ENCODE measurements at regions not wholly inside any gene's neighbourhood (a gene's known extent, or its start where the extent isn't known, plus 50 kb on each side); places are given as distances from the start of the nearest gene placed in this dataset.

GRCh38 chr17:79396696-79397095 lies 214.2 kb downstream of the RBFOX3 start:
- no TSS peak for BruUV-seq (replicated peaks)
- POLR2A ChIA-PET (ENCODE audit: unreplicated experiment): no interaction called here
- Histone ChIP-seq H3K9me3 (ENCODE audit: low read length) (no peaks in the 10 kb centered on the region), H3K27ac (ENCODE audit: low read length) (no peak overlapping the region), H3K27me3 (ENCODE audit: low read length) (peaks cover 87% of the 10 kb centered on the region), H3F3A (ENCODE audit: low read length, unreplicated experiment) (no peaks in the 10 kb centered on the region), H3K9ac (ENCODE audit: low read length) (no peak overlapping the region), H3K4me2 (ENCODE audit: low read length) (no peak overlapping the region), H3K36me3 (ENCODE audit: low read depth, low read length) (no peaks in the 10 kb centered on the region), H3K4me3 (ENCODE audit: low read length) (no peak overlapping the region), H3K79me2 (ENCODE audit: low read length) (no peaks in the 10 kb centered on the region), H4K20me1 (ENCODE audit: low read length) (no peaks in the 10 kb centered on the region), H3K4me1 (ENCODE audit: insufficient read depth, low read length) (peaks cover 5% of the 10 kb centered on the region; the same call in 1 of the 2 replicates), H2AFZ (ENCODE audit: low read length) (no peak overlapping the region), H3K9me2 (replicated peaks; ENCODE audit: low read length) (no peaks in the 10 kb centered on the region)
- no peak for DNase-seq
- CTCF ChIA-PET: no interaction called here
- no peak for ATAC-seq
- TF ChIP-seq CTCF (conservative IDR thresholded peaks at IDR 0.05; ENCODE audit: low read depth, low read length): no peak
- TF ChIP-seq EZH2phosphoT487 (IDR thresholded peaks at IDR 0.05; ENCODE audit: borderline replicate concordance, low read length): no peak
- no peak for TF ChIP-seq EZH2 (IDR thresholded peaks at IDR 0.05; ENCODE audit: low read length, unreplicated experiment)
- intact Hi-C loops (cut with micrococcal nuclease): no loop called here

- ATAC-seq (no peak), DNase-seq (no peak)
- Histone ChIP-seq H3K27me3 (ENCODE audit: low read length) (peaks cover 94% of the 10 kb centered on the region), H3K9me2 (replicated peaks; ENCODE audit: low read length) (no peaks in the 10 kb centered on the region), H3K4me3 (ENCODE audit: low read length) (no peak overlapping the region), H3K9ac (ENCODE audit: low read length) (no peak overlapping the region), H3K4me1 (ENCODE audit: insufficient read depth, low read length) (0 out of 2 replicates have a peak, but pooled peaks cover under 1% of the 10 kb centered on the region), H3K4me2 (ENCODE audit: low read length) (no peak overlapping the region), H3F3A (ENCODE audit: low read length, unreplicated experiment) (no peaks in the 10 kb centered on the region), H3K27ac (ENCODE audit: low read length) (no peak overlapping the region), H4K20me1 (ENCODE audit: low read length) (no peaks in the 10 kb centered on the region), H2AFZ (ENCODE audit: low read length) (no peak overlapping the region), H3K36me3 (ENCODE audit: low read depth, low read length) (no peaks in the 10 kb centered on the region), H3K9me3 (ENCODE audit: low read length) (no peaks in the 10 kb centered on the region), H3K79me2 (ENCODE audit: low read length) (no peaks in the 10 kb centered on the region)
- no TSS peak for BruUV-seq (replicated peaks)
- intact Hi-C loops (cut with micrococcal nuclease): no loop called here
- ChIA-PET CTCF (interaction anchor here (0.8 kb wide), 1 partner anchor 350 kb away, joined by 3 read pairs; no protein-coding TSS in a partner anchor), POLR2A (ENCODE audit: unreplicated experiment) (no interaction called here)
- no peak for TF ChIP-seq EZH2 (IDR thresholded peaks at IDR 0.05; ENCODE audit: low read length, unreplicated experiment)
- TF ChIP-seq CTCF (conservative IDR thresholded peaks at IDR 0.05; ENCODE audit: low read depth, low read length): no peak
- TF ChIP-seq EZH2phosphoT487 (IDR thresholded peaks at IDR 0.05; ENCODE audit: borderline replicate concordance, low read length): no peak
Measured at GRCh38 chr17:79395545-79395944, 215.3 kb downstream of the RBFOX3 start.

DNA sequence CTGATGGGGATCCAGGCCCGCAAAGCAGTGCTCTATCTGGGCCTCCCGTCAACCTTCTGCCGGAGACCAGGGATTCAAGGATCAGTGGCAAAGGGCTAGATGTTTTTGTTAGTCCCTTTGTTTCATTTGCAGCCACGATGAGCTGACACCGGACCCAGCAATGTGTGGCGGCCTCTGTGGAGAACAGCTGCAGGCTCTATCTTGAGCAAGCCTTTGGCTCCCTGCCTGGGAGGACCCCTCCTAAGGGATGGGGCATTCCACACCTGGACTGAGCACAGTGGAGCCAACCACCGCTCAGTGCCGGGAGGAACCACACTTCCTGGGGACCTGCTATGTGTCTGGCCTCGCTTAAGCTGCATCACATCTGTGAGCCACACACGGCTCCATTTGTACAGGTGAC lies 215.8 kb downstream of the RBFOX3 start:
- H3K79me2 ChIP-seq (ENCODE audit: low read length): no peaks in the 10 kb centered on the region
- no TSS peak for BruUV-seq (replicated peaks)
- no peak for TF ChIP-seq EZH2 (IDR thresholded peaks at IDR 0.05; ENCODE audit: low read length, unreplicated experiment)
- no peak for TF ChIP-seq CTCF (conservative IDR thresholded peaks at IDR 0.05; ENCODE audit: low read depth, low read length)
- no peak for TF ChIP-seq EZH2phosphoT487 (IDR thresholded peaks at IDR 0.05; ENCODE audit: borderline replicate concordance, low read length)
- no peaks in the 10 kb centered on the region for H3K9me2 ChIP-seq (replicated peaks; ENCODE audit: low read length)
- intact Hi-C loops (cut with micrococcal nuclease): no loop called here
- no peak overlapping the region for H2AFZ ChIP-seq (ENCODE audit: low read length)
- H3K27ac ChIP-seq (ENCODE audit: low read length): no peak overlapping the region
- no peaks in the 10 kb centered on the region for H3F3A ChIP-seq (ENCODE audit: low read length, unreplicated experiment)
- H3K9ac ChIP-seq (ENCODE audit: low read length): no peak overlapping the region
- no peaks in the 10 kb centered on the region for H3K4me1 ChIP-seq (ENCODE audit: insufficient read depth, low read length)
- DNase-seq (no peak), ATAC-seq (no peak)
- ChIA-PET POLR2A (ENCODE audit: unreplicated experiment) (interaction anchor here (0.5 kb wide), 1 partner anchor 158 kb away, joined by 4 read pairs; no protein-coding TSS in a partner anchor), CTCF (interaction anchor here (0.8 kb wide), 1 partner anchor 349 kb away, joined by 3 read pairs; no protein-coding TSS in a partner anchor)
- no peak overlapping the region for H3K4me2 ChIP-seq (ENCODE audit: low read length)
- H4K20me1 ChIP-seq (ENCODE audit: low read length): no peaks in the 10 kb centered on the region
- peaks cover 94% of the 10 kb centered on the region for H3K27me3 ChIP-seq (ENCODE audit: low read length)
- no peak overlapping the region for H3K4me3 ChIP-seq (ENCODE audit: low read length)
- H3K36me3 ChIP-seq (ENCODE audit: low read depth, low read length): no peaks in the 10 kb centered on the region
- H3K9me3 ChIP-seq (ENCODE audit: low read length): no peaks in the 10 kb centered on the region
